GM23338 (cell line): ENCODE measurements at regions not wholly inside any gene's neighbourhood (a gene's known extent, or its start where the extent isn't known, plus 50 kb on each side); places are given as distances from the start of the nearest gene placed in this dataset.

Source experiments
- CREB1 ChIP-seq: fragments of 250-450 bp; sonication (Bioruptor Pico); IDR thresholded peaks from 2 replicates; pipeline ENCODE4 v1.5.0; 2020; ENCODE audit warnings: low read depth, mild to moderate bottlenecking, moderate library complexity
- CTCF ChIP-seq, 2 experiments: fragments of 200-600 bp in 1 of 2; sonication (generic) in 1 of 2; conservative IDR thresholded peaks; 2 replicates each; pipeline versions ENCODE4 v1.5.1 to v1.6.1; 2016 to 2017; ENCODE audit warnings: antibody characterized with exemption in 2 of 2, low read depth in 2 of 2, mild to moderate bottlenecking in 2 of 2, moderate library complexity in 1 of 2
- ETS1 ChIP-seq: IDR thresholded peaks from 2 replicates; pipeline ENCODE4 v1.6.1; 2016; ENCODE audit warnings: antibody characterized with exemption
- EZH2 ChIP-seq: fragments of 200-600 bp; sonication (generic); IDR thresholded peaks from one replicate; pipeline ENCODE4 v1.8.0; 2017; ENCODE audit warnings: antibody characterized with exemption, mild to moderate bottlenecking, low read depth; ENCODE audit not compliant: unreplicated experiment
- EZH2phosphoT487 ChIP-seq: fragments of 200-600 bp; sonication (generic); IDR thresholded peaks from one replicate; pipeline ENCODE4 v1.8.1; 2018; ENCODE audit warnings: antibody characterized with exemption; ENCODE audit not compliant: unreplicated experiment
- JUNB ChIP-seq: IDR thresholded peaks from one replicate; pipeline ENCODE4 v1.6.1; 2016; ENCODE audit warnings: antibody characterized with exemption; ENCODE audit not compliant: unreplicated experiment
- NANOG ChIP-seq: IDR thresholded peaks from 2 replicates; pipeline ENCODE4 v1.6.1; 2016; ENCODE audit warnings: antibody characterized with exemption, borderline replicate concordance
- POLR2AphosphoS5 ChIP-seq: IDR thresholded peaks from 2 replicates; pipeline ENCODE4 v1.6.1; 2016; ENCODE audit warnings: antibody characterized with exemption, low read depth
- REST ChIP-seq: IDR thresholded peaks from one replicate; pipeline ENCODE4 v1.6.1; 2018; ENCODE audit warnings: antibody characterized with exemption; ENCODE audit not compliant: unreplicated experiment
- STAT1 ChIP-seq: IDR thresholded peaks from one replicate; pipeline ENCODE4 v1.6.1; 2016; ENCODE audit warnings: antibody characterized with exemption; ENCODE audit not compliant: unreplicated experiment
- ZNF114 ChIP-seq: fragments of 250-450 bp; sonication (Bioruptor Pico); IDR thresholded peaks from 2 replicates; pipeline ENCODE4 v1.5.0; 2020; ENCODE audit warnings: mild to moderate bottlenecking, moderate library complexity

- TF ChIP-seq CTCF (conservative IDR thresholded peaks at IDR 0.05; ENCODE audit: low read depth in 2 of 2) (no peak), POLR2AphosphoS5 (no peak), JUNB (no peak), NANOG (no peak), CREB1 (no peak), EZH2 (no peak), ZNF114 (CRISPR knock-in tag) (no peak), EZH2phosphoT487 (no peak), ETS1 (no peak), REST (no peak), STAT1 (no peak)
These were observed 77.2 kb upstream of the RFLNA start for GRCh38 chr12:124217508-124218242.
